ENCODE measurements at regions not wholly inside any gene's neighbourhood (a gene's known extent, or its start where the extent isn't known, plus 50 kb on each side); places are given as distances from the start of the nearest gene placed in this dataset.

GRCh38 chr1:13878021-13878420, 178.0 kb downstream of the PRDM2 start:
- TF ChIP-seq CTCF (conservative IDR thresholded peaks at IDR 0.05) (no peak), ZFX (IDR thresholded peaks at IDR 0.05) (no peak)

Measured in C4-2B (cell line).